SH-SY5Y (cell line): ENCODE measurements at regions not wholly inside any gene's neighbourhood (a gene's known extent, or its start where the extent isn't known, plus 50 kb on each side); places are given as distances from the start of the nearest gene placed in this dataset.

Source experiments
- GATA2 ChIP-seq: IDR thresholded peaks from 2 replicates; pipeline ENCODE4 v1.6.1; 2011; ENCODE audit warnings: mild to moderate bottlenecking, low read depth, low read length
- GATA3 ChIP-seq: IDR thresholded peaks from 2 replicates; pipeline ENCODE4 v1.6.1; 2011; ENCODE audit warnings: low read depth, mild to moderate bottlenecking, low read length, moderate library complexity

GRCh38 chr11:70542811-70543210 lies 144.5 kb downstream of the CTTN start:
- TF ChIP-seq GATA2 (no peak), GATA3 (no peak)

GRCh38 chr11:70543611-70544010 lies 145.3 kb downstream of the CTTN start:
- TF ChIP-seq GATA3 (no peak), GATA2 (no peak)

GRCh38 chr11:70544067-70544773 lies 145.9 kb downstream of the CTTN start:
- no peak for TF ChIP-seq GATA3
- TF ChIP-seq GATA2: no peak

GRCh38 chr11:70544774-70545609 lies 146.7 kb downstream of the CTTN start:
- TF ChIP-seq GATA3 (no peak), GATA2 (no peak)

GRCh38 chr11:70545610-70545912 lies 147.2 kb downstream of the CTTN start:
- TF ChIP-seq GATA2: no peak
- TF ChIP-seq GATA3: no peak

GRCh38 chr11:70546191-70546940 lies 148.0 kb downstream of the CTTN start:
- TF ChIP-seq GATA2 (no peak), GATA3 (no peak)

GRCh38 chr11:70547386-70547785 lies 149.1 kb downstream of the CTTN start:
- TF ChIP-seq GATA2 (no peak), GATA3 (no peak)

- TF ChIP-seq GATA2 (peak; percentile 95), GATA3 (no peak)
Observed at GRCh38 chr11:70547821-70548670, 149.7 kb downstream of the CTTN start.

- TF ChIP-seq GATA3: no peak
- no peak for TF ChIP-seq GATA2
Observed at GRCh38 chr11:70548976-70549375, 150.6 kb downstream of the CTTN start.

- TF ChIP-seq GATA3: no peak
- no peak for TF ChIP-seq GATA2
Observed at GRCh38 chr11:70549386-70549785, 151.1 kb downstream of the CTTN start.

GRCh38 chr11:70549796-70550195 lies 151.5 kb downstream of the CTTN start:
- TF ChIP-seq GATA3 (no peak), GATA2 (no peak)

- TF ChIP-seq GATA2 (no peak), GATA3 (no peak)
Observed at GRCh38 chr11:70550456-70551195, 152.3 kb downstream of the CTTN start.
